GM20000 (cell line): ENCODE measurements at regions not wholly inside any gene's neighbourhood (a gene's known extent, or its start where the extent isn't known, plus 50 kb on each side); places are given as distances from the start of the nearest gene placed in this dataset.

ENCODE experiments used
- DNase-seq: peaks from one replicate; pipeline ENCODE4 v3.0.0; 2012; ENCODE audit warnings: low spot score
- CTCF ChIP-seq: IDR thresholded peaks from 2 replicates; pipeline ENCODE4 v1.5.1; 2012; ENCODE audit warnings: mild to moderate bottlenecking, control low read depth; ENCODE audit errors: extremely low read depth, missing control alignments

DNA sequence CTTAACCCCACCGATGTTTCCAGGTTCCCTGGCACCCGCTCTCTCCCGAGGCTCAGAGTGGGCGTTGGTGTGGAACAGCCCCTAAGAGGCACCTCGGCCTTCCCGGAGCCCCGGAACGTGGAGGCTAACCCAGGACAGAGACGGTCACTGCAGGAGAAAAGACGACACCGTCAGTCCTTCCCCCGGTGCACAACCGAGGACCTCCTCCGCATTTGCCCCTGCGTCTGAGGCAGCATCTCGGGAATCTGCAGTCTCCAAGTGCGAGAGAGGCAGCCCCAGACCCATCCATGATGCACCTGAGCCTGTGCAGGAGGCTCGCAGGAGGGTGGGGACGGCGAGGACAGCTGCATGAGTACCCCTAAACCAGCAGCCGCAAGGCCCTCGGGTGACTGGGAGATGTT, 204.9 kb upstream of the SALL3 start:
- DNase-seq: no peak
- no peak for TF ChIP-seq CTCF

DNA sequence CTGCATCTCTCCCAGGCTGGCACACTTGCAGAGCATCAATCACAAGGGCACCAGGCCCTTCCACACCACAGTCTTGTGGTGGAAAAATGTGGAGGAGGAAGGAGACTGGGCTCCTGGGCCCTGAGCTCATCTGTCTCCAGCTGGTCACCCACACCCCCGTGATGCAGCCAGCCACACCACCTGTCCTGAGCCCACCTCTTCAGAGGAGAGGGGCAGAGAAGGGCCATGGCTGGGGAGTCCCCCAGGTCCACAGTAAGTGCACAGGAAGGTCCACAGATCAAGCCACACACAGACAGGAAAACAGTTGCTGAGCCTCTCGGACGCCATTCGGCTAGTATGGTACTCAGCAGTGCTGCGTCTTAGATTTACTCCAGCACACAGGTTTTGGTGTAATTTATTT, 203.5 kb upstream of the SALL3 start:
- DNase-seq: no peak
- TF ChIP-seq CTCF: no peak

- TF ChIP-seq CTCF: no peak
- no peak for DNase-seq
Measured at GRCh38 chr18:78776706-78777285, 202.8 kb upstream of the SALL3 start.

- no peak for TF ChIP-seq CTCF
- no peak for DNase-seq
Measured at GRCh38 chr18:78777992-78778391, 201.6 kb upstream of the SALL3 start.

GRCh38 chr18:78778651-78779050, 201.0 kb upstream of the SALL3 start:
- no peak for DNase-seq
- no peak for TF ChIP-seq CTCF

GRCh38 chr18:78779996-78780718, 199.5 kb upstream of the SALL3 start:
- DNase-seq: no peak
- no peak for TF ChIP-seq CTCF

DNA sequence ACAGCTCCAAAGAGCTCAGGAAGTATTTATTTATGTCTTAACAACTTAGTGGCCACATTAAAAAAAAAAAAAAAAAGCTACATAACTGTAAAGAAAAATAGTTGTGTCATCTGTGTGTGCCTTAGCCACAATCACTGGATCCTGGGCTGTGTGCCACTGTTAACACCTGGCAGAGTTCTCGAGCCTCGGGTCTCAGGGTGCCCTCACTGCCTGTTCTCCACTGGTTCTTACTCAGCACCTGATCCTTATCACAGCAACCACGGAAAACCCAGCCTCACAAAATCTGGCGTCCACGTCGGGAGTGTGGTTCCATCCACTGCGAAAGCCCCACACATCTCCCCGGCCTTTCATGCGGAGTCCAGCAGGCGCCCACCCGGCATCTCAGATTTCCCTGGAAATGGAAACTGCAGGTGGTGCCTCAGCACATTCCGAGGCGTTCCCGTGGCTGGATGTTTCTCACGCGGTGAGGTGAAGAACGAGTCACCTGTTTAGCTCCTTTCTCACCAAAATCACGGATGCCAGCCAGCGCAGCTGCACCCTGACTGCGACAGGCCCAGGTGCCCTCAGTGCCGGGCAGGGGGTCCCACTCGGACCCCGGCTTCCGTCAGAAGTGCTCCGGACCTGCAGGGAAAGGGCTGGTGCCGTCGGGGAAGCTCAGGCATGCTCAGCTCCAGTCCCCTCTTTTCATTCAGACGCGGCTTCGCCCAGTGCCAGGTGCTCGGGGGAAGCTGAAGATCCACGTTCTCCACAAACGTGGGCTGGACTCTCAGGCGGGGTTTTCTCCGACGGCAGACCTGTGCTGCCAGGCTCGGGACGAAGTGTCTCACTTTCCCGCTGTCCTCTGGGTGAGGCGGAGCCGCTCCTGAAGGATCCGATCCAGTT, 198.7 kb upstream of the SALL3 start:
- TF ChIP-seq CTCF: no peak

More for the DNA sequence above, 198.7 kb upstream of the SALL3 start:
- no peak for DNase-seq
